ENCODE measurements at regions not wholly inside any gene's neighbourhood (a gene's known extent, or its start where the extent isn't known, plus 50 kb on each side); places are given as distances from the start of the nearest gene placed in this dataset.

GRCh38 chr2:15808944-15809343 lies 131.4 kb upstream of the MYCN start:
- TF ChIP-seq CTCF (IDR thresholded peaks at IDR 0.05), result no peak
- TF ChIP-seq POLR2A (IDR thresholded peaks at IDR 0.05), result no peak
